ENCODE measurements at regions not wholly inside any gene's neighbourhood (a gene's known extent, or its start where the extent isn't known, plus 50 kb on each side); places are given as distances from the start of the nearest gene placed in this dataset.
"Not testable (repeated sequence)": the region's sequence is repeated elsewhere in the genome, so short reads cannot be mapped to it uniquely, and the experiment has no call there.

GRCh38 chr7:159321278-159321677, 176.6 kb upstream of the VIPR2 start:
- no peak for TF ChIP-seq L3MBTL2 (conservative IDR thresholded peaks at IDR 0.05)
- TF ChIP-seq ARNT (IDR thresholded peaks at IDR 0.05), result no peak
- TF ChIP-seq LEF1 (IDR thresholded peaks at IDR 0.05; ENCODE audit: borderline replicate concordance), result no peak
- no peak for TF ChIP-seq FOXM1 (IDR thresholded peaks at IDR 0.05; ENCODE audit: borderline replicate concordance)
- TF ChIP-seq ZNF384 (IDR thresholded peaks at IDR 0.05), result no peak
- no peak for DNase-seq (ENCODE audit: extremely low spot score)
- ChIA-PET POLR2A (no interaction called here), CTCF (no interaction called here)

GRCh38 chr7:159318682-159319351, 174.2 kb upstream of the VIPR2 start:
- CTCF ChIA-PET, result no interaction called here
- no peak for DNase-seq (ENCODE audit: extremely low spot score)
- TF ChIP-seq NFRKB (IDR thresholded peaks at IDR 0.05) (no peak), BHLHE40 (IDR thresholded peaks at IDR 0.05; ENCODE audit: borderline replicate concordance) (no peak), FOXM1 (IDR thresholded peaks at IDR 0.05; ENCODE audit: borderline replicate concordance) (no peak)
- POLR2A ChIA-PET, result no interaction called here

GRCh38 chr7:159317294-159317693, 172.6 kb upstream of the VIPR2 start:
- TF ChIP-seq PKNOX1 (IDR thresholded peaks at IDR 0.05) (0 out of 2 replicates have a peak, but pooled peaks have one; percentile 6), SP1 (IDR thresholded peaks at IDR 0.05) (no peak)
- CTCF ChIA-PET, result no interaction called here
- DNase-seq (ENCODE audit: extremely low spot score), result no peak
- POLR2A ChIA-PET, result no interaction called here

DNA sequence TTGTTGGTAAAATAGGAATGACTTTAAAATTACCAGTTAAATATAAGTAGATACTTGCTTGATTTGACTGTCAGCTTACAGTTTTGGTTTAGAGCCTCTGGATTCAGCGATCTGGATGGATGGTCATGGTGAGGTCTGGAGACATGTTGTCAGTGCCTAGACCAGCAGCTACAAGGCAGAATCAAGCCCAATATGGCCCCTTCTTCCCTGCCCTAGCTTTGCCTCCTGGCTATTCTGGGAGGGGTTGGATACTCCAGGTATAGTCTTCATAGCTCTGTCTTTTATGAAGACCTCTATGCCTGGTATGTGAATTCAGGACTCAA, 166.5 kb upstream of the VIPR2 start:
- no peak for DNase-seq (ENCODE audit: extremely low spot score)
- CTCF ChIA-PET, result no interaction called here
- TF ChIP-seq ZNF384 (IDR thresholded peaks at IDR 0.05), result no peak
- TF ChIP-seq CTBP1 (IDR thresholded peaks at IDR 0.05; ENCODE audit: borderline replicate concordance), result no peak
- no peak for TF ChIP-seq FOXA1 (IDR thresholded peaks at IDR 0.05)
- TF ChIP-seq LEF1 (IDR thresholded peaks at IDR 0.05; ENCODE audit: borderline replicate concordance), result no peak
- no peak for TF ChIP-seq BHLHE40 (IDR thresholded peaks at IDR 0.05; ENCODE audit: borderline replicate concordance)
- no peak for TF ChIP-seq L3MBTL2 (conservative IDR thresholded peaks at IDR 0.05)
- TF ChIP-seq ARNT (IDR thresholded peaks at IDR 0.05), result no peak
- TF ChIP-seq PKNOX1 (IDR thresholded peaks at IDR 0.05), result no peak
- TF ChIP-seq FOXM1 (IDR thresholded peaks at IDR 0.05; ENCODE audit: borderline replicate concordance), result no peak
- no peak for TF ChIP-seq HDGF (IDR thresholded peaks at IDR 0.05; ENCODE audit: borderline replicate concordance)
- TF ChIP-seq TARDBP (IDR thresholded peaks at IDR 0.05), result no peak
- TF ChIP-seq SUZ12 (IDR thresholded peaks at IDR 0.05), result no peak
- no peak for TF ChIP-seq NFRKB (IDR thresholded peaks at IDR 0.05)
- no peak for TF ChIP-seq FOXK2 (IDR thresholded peaks at IDR 0.05)
- TF ChIP-seq SP1 (IDR thresholded peaks at IDR 0.05), result no peak
- no peak for TF ChIP-seq ELF4 (IDR thresholded peaks at IDR 0.05)
- POLR2A ChIA-PET, result no interaction called here

- ChIA-PET CTCF (no interaction called here), POLR2A (no interaction called here)
- no peak for TF ChIP-seq HDGF (IDR thresholded peaks at IDR 0.05; ENCODE audit: borderline replicate concordance)
- TF ChIP-seq FOXA1 (IDR thresholded peaks at IDR 0.05), result no peak
- no peak for TF ChIP-seq LEF1 (IDR thresholded peaks at IDR 0.05; ENCODE audit: borderline replicate concordance)
- no peak for DNase-seq (ENCODE audit: extremely low spot score)
These were observed 165.9 kb upstream of the VIPR2 start for GRCh38 chr7:159310457-159311171.

- CTCF ChIA-PET; DNase-seq (ENCODE audit: extremely low spot score); POLR2A ChIA-PET: not testable (repeated sequence)
These were observed 164.5 kb upstream of the VIPR2 start for GRCh38 chr7:159309214-159309613.

DNA sequence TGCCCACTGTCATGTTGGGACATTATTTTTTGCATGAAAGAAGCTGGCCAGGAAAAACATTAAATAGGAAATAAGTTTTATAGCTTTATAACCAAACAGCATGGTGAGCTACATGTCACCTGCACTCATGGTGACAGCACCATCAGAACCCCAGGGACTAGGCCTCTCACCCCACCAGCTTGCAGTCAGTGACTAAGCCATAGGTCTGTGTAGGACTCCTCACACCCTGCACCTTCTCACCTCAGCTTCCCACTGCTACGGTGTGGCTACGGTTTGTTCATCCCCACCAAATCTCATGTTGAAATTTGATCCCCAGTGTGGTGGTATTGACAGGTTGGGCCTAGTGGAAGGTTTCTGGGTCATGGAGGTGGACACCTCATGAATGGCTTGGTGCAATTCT, 161.3 kb upstream of the VIPR2 start:
- POLR2A ChIA-PET, result no interaction called here
- no peak for DNase-seq (ENCODE audit: extremely low spot score)
- CTCF ChIA-PET, result no interaction called here
- TF ChIP-seq PKNOX1 (IDR thresholded peaks at IDR 0.05) (no peak), L3MBTL2 (conservative IDR thresholded peaks at IDR 0.05) (no peak), HDGF (IDR thresholded peaks at IDR 0.05; ENCODE audit: borderline replicate concordance) (no peak), BHLHE40 (IDR thresholded peaks at IDR 0.05; ENCODE audit: borderline replicate concordance) (no peak), FOXA1 (IDR thresholded peaks at IDR 0.05) (no peak), NFRKB (IDR thresholded peaks at IDR 0.05) (no peak), TARDBP (IDR thresholded peaks at IDR 0.05) (no peak), ELF4 (IDR thresholded peaks at IDR 0.05) (no peak), SP1 (IDR thresholded peaks at IDR 0.05) (no peak), LEF1 (IDR thresholded peaks at IDR 0.05; ENCODE audit: borderline replicate concordance) (no peak), FOXK2 (IDR thresholded peaks at IDR 0.05) (no peak), FOXM1 (IDR thresholded peaks at IDR 0.05; ENCODE audit: borderline replicate concordance) (no peak), SUZ12 (IDR thresholded peaks at IDR 0.05) (no peak), ZNF384 (IDR thresholded peaks at IDR 0.05) (no peak)

- POLR2A ChIA-PET, CTCF ChIA-PET: not testable (repeated sequence)
These were observed 160.5 kb upstream of the VIPR2 start for GRCh38 chr7:159305185-159305584.

GRCh38 chr7:159303510-159303909, 158.8 kb upstream of the VIPR2 start:
- POLR2A ChIA-PET; DNase-seq (ENCODE audit: extremely low spot score); CTCF ChIA-PET: not testable (repeated sequence)

More at GRCh38 chr7:159305185-159305584, 160.5 kb upstream of the VIPR2 start:
- not testable (repeated sequence) for DNase-seq (ENCODE audit: extremely low spot score)

Data from HEK293T (cell line).